Pons (tissue), 1 donor: ENCODE measurements at regions not wholly inside any gene's neighbourhood (a gene's known extent, or its start where the extent isn't known, plus 50 kb on each side); places are given as distances from the start of the nearest gene placed in this dataset.
"Not testable (repeated sequence)": the region's sequence is repeated elsewhere in the genome, so short reads cannot be mapped to it uniquely, and the experiment has no call there.

ENCODE experiments used
- DNase-seq: peaks from one replicate; pipeline ENCODE4 v3.0.0-alpha.2; 2016; ENCODE audit warnings: low spot score

- no peak for DNase-seq
Observed at GRCh38 chr13:99698010-99698815, 196.9 kb downstream of the TM9SF2 start.

- no peak for DNase-seq
Observed at GRCh38 chr13:99695857-99696256, 194.6 kb downstream of the TM9SF2 start.

GRCh38 chr13:99693852-99694611, 192.8 kb downstream of the TM9SF2 start:
- no peak for DNase-seq

- no peak for DNase-seq
Observed at GRCh38 chr13:99693351-99693750, 192.1 kb downstream of the TM9SF2 start.

GRCh38 chr13:99692854-99693253, 191.6 kb downstream of the TM9SF2 start:
- no peak for DNase-seq

GRCh38 chr13:99691552-99691951, 190.3 kb downstream of the TM9SF2 start:
- no peak for DNase-seq

- DNase-seq = no peak
Observed at GRCh38 chr13:99690426-99691174, 189.3 kb downstream of the TM9SF2 start.

GRCh38 chr13:99689955-99690354, 188.7 kb downstream of the TM9SF2 start:
- DNase-seq = no peak

- DNase-seq = no peak
Observed at GRCh38 chr13:99688776-99689175, 187.5 kb downstream of the TM9SF2 start.

GRCh38 chr13:99687723-99688397, 186.6 kb downstream of the TM9SF2 start:
- DNase-seq = no peak

GRCh38 chr13:99686944-99687411, 185.7 kb downstream of the TM9SF2 start:
- DNase-seq = no peak

- no peak for DNase-seq
Observed at GRCh38 chr13:99686157-99686572, 184.9 kb downstream of the TM9SF2 start.

- no peak for DNase-seq
Observed at GRCh38 chr13:99681695-99682094, 180.4 kb downstream of the TM9SF2 start.

GRCh38 chr13:99677116-99677951, 176.1 kb downstream of the TM9SF2 start:
- no peak for DNase-seq

GRCh38 chr13:99671746-99672145, 170.5 kb downstream of the TM9SF2 start:
- no peak for DNase-seq

- DNase-seq = not testable (repeated sequence)
Observed at GRCh38 chr13:99669096-99669495, 167.8 kb downstream of the TM9SF2 start.

- DNase-seq = no peak
Observed at GRCh38 chr13:99666146-99666805, 165.0 kb downstream of the TM9SF2 start.

- DNase-seq = no peak
Observed at GRCh38 chr13:99665711-99666110, 164.4 kb downstream of the TM9SF2 start.

- DNase-seq = no peak
Observed at GRCh38 chr13:99663908-99664307, 162.6 kb downstream of the TM9SF2 start.

GRCh38 chr13:99663185-99663825, 162.0 kb downstream of the TM9SF2 start:
- DNase-seq = no peak
